G401.6 (cell line): ENCODE measurements at regions not wholly inside any gene's neighbourhood (a gene's known extent, or its start where the extent isn't known, plus 50 kb on each side); places are given as distances from the start of the nearest gene placed in this dataset.
"Not testable (repeated sequence)": the region's sequence is repeated elsewhere in the genome, so short reads cannot be mapped to it uniquely, and the experiment has no call there.

ENCODE experiments used
- FAIRE-seq: peaks from 2 replicates; lab custom pipeline; 2012; peaks lifted over from hg19 to GRCh38; lab: Jason Lieb, UNC

DNA sequence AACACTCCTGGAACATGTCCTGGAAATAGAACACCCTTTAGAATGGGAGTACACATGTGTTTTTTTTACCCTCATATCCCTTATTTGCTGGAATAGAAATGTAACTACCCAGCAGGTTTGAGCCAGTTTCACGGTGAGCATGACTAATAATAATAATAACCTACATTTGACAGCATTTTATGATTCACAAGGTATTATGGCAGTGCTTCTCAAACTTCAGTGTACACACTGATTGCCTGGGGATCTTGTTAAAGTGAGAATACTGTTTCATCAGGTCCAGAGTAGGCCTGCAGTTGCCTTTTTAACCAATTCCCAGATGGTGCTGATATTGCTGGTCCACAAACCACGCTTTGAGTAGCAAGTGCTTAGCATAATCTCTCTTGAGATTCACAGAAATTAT lies 63.9 kb downstream of the NFKBIZ start:
- FAIRE-seq, result no peak

DNA sequence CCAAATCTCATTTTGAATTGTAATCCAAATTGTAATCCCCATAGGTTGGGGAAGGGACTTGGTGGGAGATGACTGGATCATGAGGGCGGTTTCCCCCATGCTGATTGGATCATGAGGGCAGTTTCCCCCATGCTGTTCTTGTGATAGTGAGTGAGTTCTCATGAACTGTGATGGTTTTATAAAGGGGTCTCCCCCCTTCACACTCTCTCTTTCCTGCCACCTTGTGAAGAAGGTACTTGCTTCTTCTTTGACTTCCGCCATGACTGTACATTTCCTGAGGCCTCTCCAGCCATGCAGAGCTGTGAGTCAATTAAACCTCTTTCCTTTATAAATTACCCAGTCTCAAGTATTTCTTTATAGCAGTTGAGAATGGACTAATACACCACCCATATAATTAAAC lies 68.4 kb downstream of the NFKBIZ start:
- not testable (repeated sequence) for FAIRE-seq

DNA sequence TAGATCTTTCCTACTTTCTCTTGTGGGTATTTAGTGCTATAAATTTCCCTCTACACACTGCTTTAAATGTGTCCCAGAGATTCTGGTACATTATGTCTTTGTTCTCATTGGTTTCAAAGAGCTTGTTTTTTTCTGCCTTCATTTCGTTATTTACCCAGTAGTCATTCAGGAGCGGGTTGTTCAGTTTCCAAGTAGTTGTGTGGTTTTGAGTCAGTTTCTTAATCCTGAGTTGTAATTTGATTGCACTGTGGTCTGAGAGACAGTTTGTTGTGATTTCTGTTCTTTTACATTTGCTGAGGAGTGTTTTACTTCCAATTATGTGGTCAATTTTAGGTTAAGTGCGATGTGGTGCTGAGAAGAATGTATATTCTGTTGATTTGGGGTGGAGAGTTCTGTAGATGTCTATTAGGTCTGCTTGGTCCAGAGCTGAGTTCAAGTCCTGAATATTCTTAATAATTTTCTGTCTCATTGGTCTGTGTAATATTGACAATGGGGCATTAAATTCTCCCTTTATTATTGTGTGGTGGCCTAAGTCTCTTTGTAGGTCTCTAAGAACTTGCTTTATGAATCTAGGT lies 72.9 kb downstream of the NFKBIZ start:
- FAIRE-seq, result not testable (repeated sequence)

DNA sequence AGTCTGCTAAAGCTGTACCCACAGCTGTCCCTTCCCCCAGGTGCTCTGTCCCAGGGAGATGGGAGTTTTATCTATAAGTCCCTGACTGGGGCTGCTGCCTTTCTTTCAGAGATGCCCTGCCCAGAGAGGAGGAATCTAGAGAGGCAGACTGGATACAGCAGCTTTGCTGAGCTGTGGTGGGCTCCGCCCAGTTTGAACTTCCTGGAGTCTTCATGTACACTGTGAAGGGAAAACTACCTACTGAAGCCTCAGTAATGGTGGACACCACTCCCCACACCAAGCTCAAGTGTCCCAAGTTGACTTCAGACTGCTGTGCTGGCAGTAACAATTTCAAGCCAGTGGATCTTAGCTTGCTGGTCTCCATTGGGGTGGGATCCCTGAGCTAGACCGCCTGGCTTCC lies 75.3 kb downstream of the NFKBIZ start:
- not testable (repeated sequence) for FAIRE-seq

DNA sequence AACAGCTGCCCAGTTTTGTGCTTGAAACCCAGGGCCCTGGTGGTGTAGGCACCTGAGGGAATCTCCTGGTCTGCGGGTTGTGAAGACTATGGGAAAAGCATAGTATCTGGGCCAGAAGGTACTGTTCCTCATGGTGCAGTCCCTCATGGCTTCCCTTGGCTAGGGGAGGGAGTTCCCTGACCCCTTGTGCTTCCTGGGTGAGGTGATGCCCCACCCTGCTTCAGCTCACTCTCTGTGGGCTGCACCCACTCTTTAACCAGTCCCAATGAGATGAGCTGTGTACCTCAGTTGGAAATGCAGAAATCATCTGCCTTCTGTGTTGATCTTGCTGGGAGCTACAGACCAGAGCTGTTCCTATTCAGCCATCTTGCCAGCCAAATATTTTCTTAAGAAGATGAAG lies 75.8 kb downstream of the NFKBIZ start:
- FAIRE-seq, result not testable (repeated sequence)

DNA sequence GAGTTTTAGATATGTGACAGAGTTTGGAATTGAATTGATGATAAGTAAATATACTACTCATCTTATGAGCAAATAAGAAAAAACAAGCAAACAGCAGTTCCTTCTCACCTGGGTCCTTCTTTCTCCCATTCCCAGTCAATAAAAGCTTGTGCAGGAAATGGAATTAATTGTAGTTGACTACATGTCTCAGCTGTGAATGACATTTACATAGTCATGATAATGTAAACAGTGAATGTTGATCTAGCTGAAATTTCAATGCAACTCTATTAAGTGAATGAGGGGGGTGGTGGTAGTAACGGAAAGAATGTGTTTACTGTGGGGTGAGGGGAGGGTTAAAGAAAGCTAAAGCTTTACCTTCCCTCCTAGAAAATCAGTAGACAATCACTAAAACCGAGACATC lies 76.2 kb downstream of the NFKBIZ start:
- no peak for FAIRE-seq

DNA sequence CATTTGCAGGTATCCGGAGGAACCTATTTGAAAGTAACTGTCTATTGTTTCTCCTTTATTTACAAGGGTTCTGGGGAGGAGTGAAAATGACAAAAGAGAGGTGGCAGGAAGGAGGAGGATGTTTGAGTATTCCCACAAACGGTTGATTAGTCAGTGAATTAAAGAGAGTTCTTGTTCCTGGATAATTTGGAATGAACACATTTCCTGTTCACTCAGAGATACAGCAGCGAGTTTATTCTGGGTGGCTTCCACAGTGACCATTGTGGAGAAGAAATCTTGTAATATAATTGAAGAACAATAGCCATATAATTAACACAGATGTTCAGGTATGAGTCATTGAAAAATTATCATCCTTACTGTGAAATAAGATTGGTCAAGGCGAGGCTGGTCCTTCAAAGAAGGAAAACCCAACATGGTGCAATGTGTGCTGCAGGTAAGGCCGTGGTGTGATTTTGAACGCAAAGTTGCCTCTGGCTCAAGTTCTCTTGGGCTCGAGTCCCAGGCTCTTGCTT lies 77.3 kb downstream of the NFKBIZ start:
- no peak for FAIRE-seq

DNA sequence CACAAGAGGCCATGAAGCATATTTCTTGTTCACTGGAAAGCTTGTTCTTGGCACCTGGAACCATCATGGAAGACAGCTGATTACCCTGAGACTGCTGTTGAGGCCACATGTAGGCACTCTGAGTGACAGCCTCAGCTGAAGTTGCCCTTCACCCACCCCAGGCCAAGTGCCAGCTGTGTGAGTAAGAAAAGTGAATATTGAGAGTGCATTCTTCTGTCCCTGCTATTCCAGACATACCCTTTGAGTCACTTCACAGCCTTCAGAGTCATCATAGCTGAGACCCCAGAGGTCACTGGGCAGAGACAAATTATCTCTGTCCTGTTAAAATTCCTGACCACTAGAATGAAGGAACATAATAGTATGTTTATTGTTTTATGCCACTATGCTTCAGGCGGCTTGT lies 79.6 kb downstream of the NFKBIZ start:
- no peak for FAIRE-seq

DNA sequence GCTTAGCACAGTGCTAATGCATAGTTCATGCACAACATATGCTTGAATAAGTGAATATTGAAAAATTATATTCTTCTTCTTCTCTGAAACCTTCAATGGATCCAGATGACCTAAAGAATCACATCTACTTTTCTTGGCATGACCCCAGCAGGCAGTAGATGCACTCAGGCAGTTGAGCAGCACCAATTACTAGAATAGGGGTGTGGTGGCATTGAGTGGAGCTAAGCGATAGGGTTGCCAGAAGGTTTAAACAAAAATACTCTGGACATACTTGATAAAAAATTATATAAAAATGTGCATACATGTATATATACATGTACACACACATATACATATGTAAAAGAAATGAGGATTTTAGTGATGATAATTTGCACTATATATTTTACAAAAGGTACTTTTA lies 81.8 kb downstream of the NFKBIZ start:
- FAIRE-seq, result no peak

DNA sequence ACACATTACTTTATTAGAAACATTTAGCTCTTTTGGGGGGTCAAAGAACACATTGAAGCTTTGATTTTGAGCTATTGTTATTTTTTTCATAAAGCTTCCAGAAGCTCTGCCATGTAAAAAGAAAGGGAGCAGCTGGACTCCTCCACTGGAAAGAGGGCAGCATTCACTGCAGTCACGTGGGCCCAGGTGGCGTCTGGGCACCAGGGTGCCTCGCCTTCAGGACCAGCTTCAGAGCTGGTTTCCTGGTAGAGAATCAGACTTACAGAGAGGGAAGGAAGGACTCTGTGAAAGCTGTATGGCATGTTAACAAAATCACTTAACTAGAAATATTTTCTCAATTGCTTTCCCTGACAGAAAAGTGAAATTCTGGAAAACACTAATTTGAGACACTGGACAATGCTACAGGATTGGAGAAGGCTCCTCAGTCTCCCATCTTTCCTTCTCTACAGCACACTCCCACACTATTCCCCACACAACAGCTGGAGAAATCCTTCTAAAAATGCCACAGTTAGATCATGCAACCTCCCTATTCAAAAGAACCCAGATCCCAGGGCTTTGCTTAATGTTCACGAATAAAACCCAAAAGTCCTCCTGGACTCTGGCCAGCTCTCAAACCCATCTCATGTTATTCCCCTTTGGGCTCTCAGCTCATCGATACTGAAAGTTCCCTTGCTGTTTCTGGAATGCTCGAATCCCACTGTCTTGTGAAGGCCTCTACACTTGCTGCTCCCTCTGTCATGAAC lies 83.2 kb downstream of the NFKBIZ start:
- no peak for FAIRE-seq

DNA sequence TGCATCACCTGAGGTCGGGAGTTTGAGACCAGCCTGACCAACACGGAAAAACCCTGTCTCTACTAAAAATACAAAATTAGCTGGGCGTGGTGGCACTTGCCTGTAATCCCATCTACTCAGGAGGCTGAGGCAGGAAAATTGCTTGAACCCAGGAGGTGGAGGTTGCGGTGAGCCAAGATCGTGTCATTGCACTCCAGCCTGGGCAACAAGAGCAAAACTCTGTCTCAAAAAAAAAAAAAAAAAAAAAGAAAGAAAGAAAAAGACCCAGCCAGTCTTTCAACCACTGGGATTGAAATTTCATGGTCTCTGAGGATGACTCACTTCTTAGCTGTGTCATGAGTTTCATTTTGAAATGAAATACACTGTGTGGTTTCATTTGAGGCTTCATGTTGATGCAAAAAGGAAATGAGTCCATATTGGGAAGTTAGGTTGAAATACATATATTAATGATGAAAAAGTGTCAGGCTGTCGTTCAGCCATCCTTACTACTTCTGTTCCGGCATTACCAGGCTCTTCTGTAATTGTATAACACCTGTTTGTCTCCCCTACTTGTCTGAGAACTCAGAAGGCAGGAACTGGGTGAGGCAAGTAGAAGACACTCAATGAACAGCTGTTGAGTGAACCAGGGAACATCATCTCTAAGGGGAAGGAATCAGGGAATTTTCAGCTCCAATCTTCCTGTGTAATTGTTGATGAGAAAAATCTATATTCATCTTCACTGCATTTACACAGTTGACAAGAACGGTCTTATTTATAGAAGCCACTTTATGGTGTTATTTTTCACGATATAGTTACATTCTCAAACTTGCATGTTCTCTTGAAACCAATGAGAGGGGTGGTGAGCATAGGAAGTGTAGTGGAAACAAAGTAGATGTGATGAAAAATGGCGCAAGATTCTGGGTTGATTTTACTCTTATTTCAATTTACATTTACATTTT lies 87.4 kb downstream of the NFKBIZ start:
- no peak for FAIRE-seq

DNA sequence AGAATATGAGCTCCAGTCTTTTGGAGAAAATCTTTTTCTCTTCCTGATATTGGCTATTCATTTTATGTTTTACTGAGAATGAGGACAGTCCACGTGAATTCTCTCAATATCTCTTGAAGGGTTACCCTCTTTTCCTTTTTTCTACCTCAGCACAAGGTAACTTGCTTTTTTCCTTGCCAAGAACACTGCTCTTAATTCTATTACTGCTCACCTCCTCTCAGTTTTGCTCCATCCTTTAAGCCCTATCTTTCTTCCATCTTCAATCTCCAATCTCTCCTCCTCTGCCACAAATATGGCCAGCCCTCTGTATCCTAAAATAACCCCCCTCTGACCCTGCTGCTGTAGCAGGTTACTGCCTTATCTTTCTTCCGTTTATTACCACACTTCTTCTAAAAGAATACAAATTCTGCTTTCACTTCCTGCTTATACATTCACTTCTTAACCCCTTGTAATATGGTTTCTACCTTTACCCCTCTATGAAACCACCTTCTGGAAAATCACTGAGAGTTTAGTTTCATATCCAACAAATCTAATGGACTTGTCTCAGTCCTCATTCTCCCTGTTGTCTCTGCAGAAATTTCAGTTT lies 89.0 kb downstream of the NFKBIZ start:
- no peak for FAIRE-seq

DNA sequence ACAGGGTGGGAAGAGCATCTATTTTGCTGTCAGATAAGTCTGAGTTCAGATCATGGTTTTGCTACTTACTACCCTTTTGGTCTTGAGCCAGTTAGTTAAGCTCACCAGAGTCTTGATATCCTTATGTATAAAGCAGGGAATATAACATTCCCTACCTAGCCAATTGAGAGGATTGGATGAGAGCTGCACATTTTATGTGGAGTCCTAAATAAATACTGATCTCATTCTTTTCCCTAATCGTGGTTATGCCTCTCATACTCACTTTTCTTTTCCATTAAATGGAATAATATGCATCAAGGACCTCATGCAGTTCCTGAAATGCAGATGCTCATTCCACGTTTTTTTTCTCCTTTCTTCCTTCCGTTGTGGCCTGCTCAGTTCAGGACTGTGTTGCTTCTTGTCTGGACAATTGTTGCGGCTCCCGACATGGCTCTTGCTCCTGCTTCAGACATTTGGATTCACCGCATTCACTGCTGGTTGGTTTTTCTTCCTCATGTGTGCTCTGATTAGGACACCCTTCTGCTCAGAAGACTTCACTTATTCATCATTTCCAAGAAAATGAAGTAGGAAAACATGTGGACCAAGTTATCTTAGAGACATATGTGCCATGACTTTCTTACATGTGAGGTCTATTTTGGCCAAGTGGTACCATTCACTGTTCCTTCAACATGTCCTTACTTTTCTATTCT lies 90.2 kb downstream of the NFKBIZ start:
- no peak for FAIRE-seq

DNA sequence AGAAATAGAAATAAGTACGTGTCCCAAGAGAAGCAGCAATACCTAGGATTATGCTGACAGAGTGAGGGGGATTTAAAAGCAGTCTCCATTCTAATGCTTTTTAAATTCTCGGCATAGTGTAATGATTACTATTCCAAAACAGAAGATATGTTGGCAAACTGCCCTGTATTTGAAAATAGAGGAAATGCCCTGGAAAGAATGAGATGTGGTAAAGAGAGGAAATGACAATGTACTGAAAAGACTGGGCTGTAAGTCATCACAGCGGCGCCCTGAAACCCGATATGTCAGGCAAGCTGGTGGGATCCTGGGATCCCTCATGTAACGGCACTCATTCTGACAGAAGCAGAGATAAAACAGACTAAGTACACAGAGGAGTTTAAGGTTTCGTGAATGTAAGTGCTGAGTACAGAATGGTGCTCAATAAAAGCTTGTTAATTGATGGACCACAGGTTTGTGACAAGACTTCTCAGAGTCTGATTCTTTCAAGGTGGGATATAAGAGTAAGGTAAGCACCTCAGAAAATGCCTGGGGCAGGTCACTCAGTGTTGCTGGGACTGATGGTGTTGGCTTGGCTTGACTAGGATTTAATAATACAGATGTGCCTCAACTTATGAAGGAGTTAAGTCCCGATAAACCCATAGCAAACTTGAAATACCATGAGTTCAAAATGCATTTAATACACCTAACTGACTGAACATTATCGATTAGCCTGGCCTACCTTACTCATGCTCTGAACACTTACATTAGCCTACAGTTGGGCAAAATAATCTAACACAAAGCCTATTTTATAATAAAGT lies 91.4 kb downstream of the NFKBIZ start:
- no peak for FAIRE-seq

DNA sequence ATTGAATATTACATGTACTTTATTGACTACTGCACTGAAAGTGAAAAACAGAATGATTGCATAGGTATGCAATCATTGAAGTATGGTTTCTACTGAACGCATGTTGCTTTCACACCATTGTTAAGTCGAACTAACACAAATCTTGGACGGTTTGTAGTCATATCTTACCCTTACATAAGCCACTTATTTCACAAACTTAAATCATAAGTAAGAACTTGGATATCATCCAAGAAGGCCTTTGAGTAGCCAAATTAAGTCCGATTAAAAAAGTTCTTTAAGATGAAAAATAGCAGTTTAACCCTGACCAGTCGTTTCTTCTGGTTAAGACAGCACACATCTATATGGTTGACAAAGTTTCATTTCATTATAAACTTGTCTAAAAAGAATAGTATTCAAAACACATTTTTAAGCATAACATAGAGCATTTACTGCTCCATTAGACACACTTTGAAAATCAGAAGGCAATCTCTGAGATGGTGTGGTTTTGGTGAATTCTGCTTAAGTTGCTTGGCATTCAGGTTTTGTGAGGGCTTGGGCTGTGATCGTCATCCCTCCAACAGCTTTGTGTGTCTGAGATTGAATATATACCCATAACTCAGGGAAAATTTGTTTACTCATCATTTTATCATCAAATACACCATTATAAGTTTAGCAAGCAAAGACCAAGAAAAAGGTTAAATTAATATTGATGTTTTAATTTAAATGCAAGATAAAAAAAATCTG lies 92.2 kb downstream of the NFKBIZ start:
- no peak for FAIRE-seq

DNA sequence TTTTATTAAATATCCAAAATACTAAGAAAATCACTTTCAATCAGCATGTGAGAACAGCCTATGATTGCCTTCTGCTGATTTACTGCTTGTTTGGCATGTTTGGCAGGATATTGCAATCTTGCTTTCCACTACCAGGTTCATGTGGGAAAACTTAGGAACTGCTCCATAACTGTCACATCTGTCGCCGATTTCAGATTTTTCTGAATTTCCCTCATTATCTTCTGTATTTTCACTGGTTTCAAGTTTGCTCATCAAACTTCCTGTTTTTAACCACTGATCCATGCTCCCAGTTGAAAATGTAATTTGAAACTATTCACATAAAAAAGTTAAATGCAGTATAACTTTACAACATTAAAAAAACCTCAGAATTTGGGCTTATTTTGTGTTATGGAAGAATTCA lies 93.0 kb downstream of the NFKBIZ start:
- no peak for FAIRE-seq

DNA sequence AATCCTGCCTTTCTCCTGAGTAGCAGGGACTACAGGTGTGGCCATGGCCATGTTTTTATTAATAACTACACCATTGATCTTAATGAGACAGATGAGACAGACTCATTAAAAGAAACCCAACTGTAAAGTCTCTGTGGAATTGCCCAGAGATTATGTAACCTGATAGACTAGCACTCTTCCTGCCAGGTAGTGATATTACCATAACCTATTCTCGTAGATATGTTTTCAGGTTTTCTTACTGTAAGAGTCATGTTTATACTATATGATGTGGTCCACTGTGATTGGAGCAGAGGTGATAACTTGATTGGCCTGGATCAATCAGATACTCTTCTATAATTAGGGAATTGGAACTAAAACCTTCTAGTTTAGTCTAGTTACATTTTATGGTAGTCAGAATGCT lies 93.7 kb downstream of the NFKBIZ start:
- no peak for FAIRE-seq

DNA sequence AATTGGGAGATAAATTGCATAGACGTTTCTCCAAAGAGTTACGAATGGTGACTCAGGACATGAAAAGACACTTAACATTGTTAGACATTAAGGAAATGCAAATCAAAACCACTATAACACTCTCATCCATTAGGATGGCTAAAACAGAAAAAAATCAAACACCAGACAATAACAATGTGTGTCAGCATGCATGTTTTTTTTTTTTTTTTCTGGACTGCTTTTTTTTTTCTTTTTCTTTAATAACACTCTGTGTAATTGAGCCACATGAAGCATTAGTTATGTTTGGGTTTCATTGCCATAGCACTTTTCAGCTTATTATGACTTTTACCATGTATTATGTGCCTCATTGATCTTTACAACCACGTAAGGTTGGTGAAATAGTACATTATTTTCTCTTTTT lies 95.0 kb downstream of the NFKBIZ start:
- FAIRE-seq, result no peak

DNA sequence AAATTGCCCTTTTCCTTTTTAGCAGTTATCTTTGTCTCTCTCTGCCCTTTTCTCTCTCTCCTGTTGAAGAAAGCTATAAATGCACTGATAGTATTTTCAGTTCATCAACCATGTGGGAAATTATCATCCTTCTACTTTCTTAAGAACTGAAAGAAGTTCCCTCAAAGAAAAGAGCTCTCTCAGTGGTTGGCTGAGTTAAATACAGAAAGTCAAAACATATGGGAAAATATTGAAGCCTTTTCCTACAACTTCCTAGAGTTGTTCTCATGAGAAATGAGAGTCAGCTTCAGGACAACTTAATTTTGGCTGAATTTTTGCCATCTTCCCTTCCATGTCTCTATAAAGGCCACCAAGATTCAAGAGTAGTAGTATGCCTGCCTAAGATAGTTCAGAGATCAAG lies 96.7 kb downstream of the NFKBIZ start:
- FAIRE-seq, result no peak

DNA sequence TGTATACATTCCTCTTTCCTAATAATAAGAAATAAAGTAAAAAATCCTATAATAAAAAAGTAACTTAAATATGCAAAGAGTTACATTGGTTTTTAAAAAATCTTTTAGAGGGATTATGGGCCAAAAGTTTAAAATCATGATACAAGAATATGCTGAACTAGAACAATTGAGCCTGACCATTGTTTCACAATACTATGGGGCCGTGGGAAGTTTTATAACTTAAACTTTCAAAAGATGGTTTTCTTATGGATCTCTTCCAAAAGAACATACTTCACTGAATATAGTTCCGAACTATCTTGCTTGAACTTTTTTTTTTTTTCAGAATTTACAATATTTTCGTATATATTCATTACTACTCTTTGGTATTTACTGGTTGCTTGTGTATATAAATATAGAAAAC lies 97.6 kb downstream of the NFKBIZ start:
- no peak for FAIRE-seq

DNA sequence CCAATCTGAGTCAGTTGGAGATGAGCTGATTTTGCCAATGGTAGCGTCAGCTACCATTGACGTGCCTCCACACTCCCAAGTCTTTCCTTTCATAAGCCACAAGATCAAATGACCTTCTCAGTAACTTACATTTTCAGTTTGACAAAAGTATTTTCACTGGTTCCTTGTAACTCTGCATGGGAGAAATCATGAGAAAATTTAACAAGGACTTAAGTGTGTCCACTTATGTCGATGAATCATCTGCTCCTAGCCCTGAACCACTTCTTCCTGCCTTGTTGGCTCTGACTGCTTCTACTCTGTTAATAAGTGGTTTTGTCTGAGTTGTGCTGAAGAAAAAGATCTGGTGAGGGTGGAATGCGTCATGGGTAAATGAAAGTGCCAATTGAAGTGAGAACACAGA lies 101.2 kb downstream of the NFKBIZ start:
- no peak for FAIRE-seq
